ENCODE measurements at regions not wholly inside any gene's neighbourhood (a gene's known extent, or its start where the extent isn't known, plus 50 kb on each side); places are given as distances from the start of the nearest gene placed in this dataset.

GRCh38 chr9:96152550-96152949 is 149.4 kb downstream of the HSD17B3 start:
- Histone ChIP-seq H3K9me3 (ENCODE audit: low read length) (no peaks in the 10 kb centered on the region), H3F3A (ENCODE audit: insufficient read depth, low read length) (no peaks in the 10 kb centered on the region), H3K4me2 (ENCODE audit: low read length) (no peak overlapping the region), H3K27me3 (ENCODE audit: insufficient read depth, low read length) (no peaks in the 10 kb centered on the region), H2AFZ (ENCODE audit: low read length) (no peak overlapping the region), H3K9me2 (ENCODE audit: low read depth, low read length) (no peaks in the 10 kb centered on the region), H3K4me3 (ENCODE audit: low read depth, low read length, poor library complexity, severe bottlenecking) (no peak overlapping the region), H3K36me3 (ENCODE audit: insufficient read depth, low read length) (no peaks in the 10 kb centered on the region), H3K9ac (ENCODE audit: low read length) (no peak overlapping the region), H4K20me1 (ENCODE audit: insufficient read depth, low read length) (no peaks in the 10 kb centered on the region), H3K4me1 (ENCODE audit: insufficient read depth, low read length, severe bottlenecking) (no peaks in the 10 kb centered on the region), H3K79me2 (ENCODE audit: insufficient read depth, low read length) (no peaks in the 10 kb centered on the region), H3K27ac (ENCODE audit: low read depth, low read length, poor library complexity, severe bottlenecking) (no peak overlapping the region)
- TF ChIP-seq CTCF (IDR thresholded peaks at IDR 0.05; ENCODE audit: low read length) (no peak), EZH2 (IDR thresholded peaks at IDR 0.05; ENCODE audit: borderline replicate concordance, low read length) (no peak)

GRCh38 chr9:96150324-96151227 is 151.4 kb downstream of the HSD17B3 start:
- no peak for TF ChIP-seq CTCF (IDR thresholded peaks at IDR 0.05; ENCODE audit: low read length)
- TF ChIP-seq EZH2 (IDR thresholded peaks at IDR 0.05; ENCODE audit: borderline replicate concordance, low read length): no peak
- H3K4me3 ChIP-seq (ENCODE audit: low read depth, low read length, poor library complexity, severe bottlenecking): no peak overlapping the region

GRCh38 chr9:96149533-96150280 is 152.3 kb downstream of the HSD17B3 start:
- Histone ChIP-seq H3K4me1 (ENCODE audit: insufficient read depth, low read length, severe bottlenecking) (no peaks in the 10 kb centered on the region), H3K9me2 (ENCODE audit: low read depth, low read length) (no peaks in the 10 kb centered on the region), H3K9ac (ENCODE audit: low read length) (no peak overlapping the region), H3K4me2 (ENCODE audit: low read length) (no peak overlapping the region), H3F3A (ENCODE audit: insufficient read depth, low read length) (no peaks in the 10 kb centered on the region), H4K20me1 (ENCODE audit: insufficient read depth, low read length) (no peaks in the 10 kb centered on the region), H2AFZ (ENCODE audit: low read length) (no peak overlapping the region), H3K9me3 (ENCODE audit: low read length) (no peaks in the 10 kb centered on the region), H3K36me3 (ENCODE audit: insufficient read depth, low read length) (no peaks in the 10 kb centered on the region), H3K27ac (ENCODE audit: low read depth, low read length, poor library complexity, severe bottlenecking) (no peak overlapping the region), H3K79me2 (ENCODE audit: insufficient read depth, low read length) (no peaks in the 10 kb centered on the region), H3K27me3 (ENCODE audit: insufficient read depth, low read length) (no peaks in the 10 kb centered on the region), H3K4me3 (ENCODE audit: low read depth, low read length, poor library complexity, severe bottlenecking) (no peak overlapping the region)
- TF ChIP-seq CTCF (IDR thresholded peaks at IDR 0.05; ENCODE audit: low read length) (no peak), EZH2 (IDR thresholded peaks at IDR 0.05; ENCODE audit: borderline replicate concordance, low read length) (no peak)

More at GRCh38 chr9:96150324-96151227, 151.4 kb downstream of the HSD17B3 start:
- no peaks in the 10 kb centered on the region for H4K20me1 ChIP-seq (ENCODE audit: insufficient read depth, low read length)
- H3K36me3 ChIP-seq (ENCODE audit: insufficient read depth, low read length): no peaks in the 10 kb centered on the region
- no peaks in the 10 kb centered on the region for H3K9me3 ChIP-seq (ENCODE audit: low read length)
- no peak overlapping the region for H3K4me2 ChIP-seq (ENCODE audit: low read length)
- H3K27ac ChIP-seq (ENCODE audit: low read depth, low read length, poor library complexity, severe bottlenecking): no peak overlapping the region
- no peak overlapping the region for H2AFZ ChIP-seq (ENCODE audit: low read length)
- H3K79me2 ChIP-seq (ENCODE audit: insufficient read depth, low read length): no peaks in the 10 kb centered on the region
- H3F3A ChIP-seq (ENCODE audit: insufficient read depth, low read length): no peaks in the 10 kb centered on the region
- H3K27me3 ChIP-seq (ENCODE audit: insufficient read depth, low read length): no peaks in the 10 kb centered on the region
- no peaks in the 10 kb centered on the region for H3K4me1 ChIP-seq (ENCODE audit: insufficient read depth, low read length, severe bottlenecking)
- H3K9ac ChIP-seq (ENCODE audit: low read length): no peak overlapping the region
- H3K9me2 ChIP-seq (ENCODE audit: low read depth, low read length): no peaks in the 10 kb centered on the region
